B cell (primary cell): ENCODE measurements at regions not wholly inside any gene's neighbourhood (a gene's known extent, or its start where the extent isn't known, plus 50 kb on each side); places are given as distances from the start of the nearest gene placed in this dataset.

ENCODE experiments used
- ATAC-seq: fragments of 200-7000 bp; cut with Tn5 transposase; one replicate; pipeline ENCODE4 v1.10.0; 2021; ENCODE audit warnings: low read depth, mild to moderate bottlenecking, moderate number of reproducible peaks, moderate library complexity
- CTCF ChIA-PET: fragments of 350-600 bp; sonication (Branson Sonifier 250); formaldehyde crosslinking; loops from one replicate; lab custom pipeline; 2021; ENCODE audit warnings: antibody characterized with exemption, inconsistent platforms; lab: Charles Lee
- POLR2A ChIA-PET: fragments of 350-600 bp; sonication (Branson Sonifier 250); formaldehyde crosslinking; loops from one replicate; lab custom pipeline; 2021; ENCODE audit warnings: antibody characterized with exemption; lab: Charles Lee
- DNase-seq: peaks from one replicate; pipeline ENCODE4 v3.0.0; 2013
- H2AFZ ChIP-seq: 2 replicates; pipeline ENCODE4 v1.6.1; 2012; ENCODE audit warnings: mild to moderate bottlenecking, low read depth, low read length; ENCODE audit not compliant: insufficient read depth, poor library complexity, severe bottlenecking
- H3K27ac ChIP-seq, 2 donors: 1 replicate in 1 of 2; 2 replicates in 1 of 2; pipeline ENCODE4 v1.5.1; 2012 to 2013; ENCODE audit warnings: low read length in 2 of 2, mild to moderate bottlenecking in 2 of 2, moderate library complexity in 1 of 2
- H3K27me3 ChIP-seq, 4 experiments: fragments of 200-600 bp in 1 of 4; sonication (generic) in 1 of 4; replicated peaks in 1 of 4; 1 replicate in 2 of 4; 2 replicates in 2 of 4; pipeline versions ENCODE4 v1.6.1 to v1.7.0; 2013 to 2016; ENCODE audit warnings: low read length in 3 of 4, mild to moderate bottlenecking in 2 of 4, mixed read lengths in 1 of 4, moderate library complexity in 1 of 4; ENCODE audit not compliant: insufficient read depth in 4 of 4, control insufficient read depth in 3 of 4; ENCODE audit errors: control extremely low read depth in 1 of 4
- H3K36me3 ChIP-seq, 2 experiments: replicated peaks in 1 of 2; 1 replicate in 1 of 2; 2 replicates in 1 of 2; pipeline versions ENCODE4 v1.6.1 to v1.7.1; 2013; ENCODE audit warnings: low read length in 1 of 2; ENCODE audit not compliant: insufficient read depth in 2 of 2, control insufficient read depth in 1 of 2; ENCODE audit errors: control extremely low read depth in 1 of 2, extremely low read depth in 1 of 2
- H3K4me1 ChIP-seq, 2 donors: fragments of 200-600 bp in 1 of 2; sonication (generic) in 1 of 2; 1 replicate in 1 of 2; 2 replicates in 1 of 2; pipeline versions ENCODE4 v1.5.1 to v1.6.1; 2013 to 2017; ENCODE audit warnings: low read length in 2 of 2; ENCODE audit not compliant: control insufficient read depth in 2 of 2, insufficient read depth in 2 of 2
- H3K4me2 ChIP-seq: replicated peaks from 2 replicates; pipeline ENCODE3; 2012; ENCODE audit warnings: mild to moderate bottlenecking, low read depth, low read length; ENCODE audit not compliant: poor library complexity, severe bottlenecking
- H3K4me3 ChIP-seq, 5 experiments: fragments of 200-600 bp in 1 of 5; sonication (generic) in 1 of 5; 1 replicate in 3 of 5; 2 replicates in 2 of 5; pipeline versions ENCODE4 v1.5.1 to v1.7.0; 2011 to 2016; ENCODE audit warnings: low read length in 4 of 5, mild to moderate bottlenecking in 4 of 5, low read depth in 2 of 5, control low read depth in 1 of 5, moderate library complexity in 1 of 5; ENCODE audit not compliant: insufficient read depth in 1 of 5; ENCODE audit errors: control extremely low read depth in 1 of 5, extremely low read depth in 1 of 5
- H3K79me2 ChIP-seq: fragments of 200-600 bp; sonication (generic); one replicate; pipeline ENCODE4 v1.6.0; 2016; ENCODE audit warnings: low read length; ENCODE audit not compliant: control insufficient read depth, insufficient read depth
- H3K9ac ChIP-seq: fragments of 200-600 bp; sonication (generic); 2 replicates; pipeline ENCODE4 v1.6.1; 2017; ENCODE audit warnings: mild to moderate bottlenecking, low read length, moderate library complexity
- H3K9me3 ChIP-seq, 3 donors: one replicate each; pipeline versions ENCODE4 v1.6.1 to v1.7.1; 2013; ENCODE audit warnings: low read length in 2 of 3; ENCODE audit not compliant: control insufficient read depth in 2 of 3, insufficient read depth in 1 of 3; ENCODE audit errors: control extremely low read depth in 1 of 3
- H4K20me1 ChIP-seq: 2 replicates; pipeline ENCODE4 v1.6.0; 2012; ENCODE audit warnings: mild to moderate bottlenecking, low read length; ENCODE audit not compliant: insufficient read depth, control insufficient read depth, poor library complexity, severe bottlenecking
- H3K27ac Mint-ChIP-seq: one replicate; pipeline ENCODE4 v1.8.0; 2021; ENCODE audit warnings: mixed read lengths
- H3K27me3 Mint-ChIP-seq: one replicate; pipeline ENCODE4 v1.8.0; 2021; ENCODE audit warnings: mixed read lengths
- H3K4me1 Mint-ChIP-seq: one replicate; pipeline ENCODE4 v1.8.0; 2021; ENCODE audit warnings: mixed read lengths
- H3K4me3 Mint-ChIP-seq: one replicate; pipeline ENCODE4 v1.8.0; 2021; ENCODE audit warnings: mixed read lengths
- H3K9me3 Mint-ChIP-seq: one replicate; pipeline ENCODE4 v1.8.0; 2022; ENCODE audit warnings: mixed read lengths; ENCODE audit not compliant: insufficient read depth
- EZH2 ChIP-seq: IDR thresholded peaks from 2 replicates; pipeline ENCODE4 v1.6.1; 2012; ENCODE audit warnings: borderline replicate concordance, low read depth, mild to moderate bottlenecking, moderate library complexity, low read length; ENCODE audit not compliant: insufficient read depth, poor library complexity, severe bottlenecking
- WGBS: methylation state at CpG from one replicate; pipeline ENCODE4 v1.1.5; 2013; ENCODE audit warnings: missing lambda C conversion rate; ENCODE audit not compliant: insufficient coverage; 5-methylcytosine and 5-hydroxymethylcytosine counted together
- intact Hi-C: fragments of 100-400 bp; cut with micrococcal nuclease; formaldehyde crosslinking; loops from one replicate; pipeline ENCODE4 v1.10.0; 2022
- TF ChIP-seq, protein P1 (sequence below): fragments of 200-600 bp; IDR thresholded peaks from one replicate; pipeline ENCODE4 v1.8.0; 2022; ENCODE audit warnings: antibody characterized with exemption, mild to moderate bottlenecking

- H3K4me3 ChIP-seq, result no peak overlapping the region
- H3K4me1 Mint-ChIP-seq, result peaks cover 4% of the 10 kb centered on the region
- H4K20me1 ChIP-seq, result no peaks in the 10 kb centered on the region
- TF ChIP-seq, protein P1, sequence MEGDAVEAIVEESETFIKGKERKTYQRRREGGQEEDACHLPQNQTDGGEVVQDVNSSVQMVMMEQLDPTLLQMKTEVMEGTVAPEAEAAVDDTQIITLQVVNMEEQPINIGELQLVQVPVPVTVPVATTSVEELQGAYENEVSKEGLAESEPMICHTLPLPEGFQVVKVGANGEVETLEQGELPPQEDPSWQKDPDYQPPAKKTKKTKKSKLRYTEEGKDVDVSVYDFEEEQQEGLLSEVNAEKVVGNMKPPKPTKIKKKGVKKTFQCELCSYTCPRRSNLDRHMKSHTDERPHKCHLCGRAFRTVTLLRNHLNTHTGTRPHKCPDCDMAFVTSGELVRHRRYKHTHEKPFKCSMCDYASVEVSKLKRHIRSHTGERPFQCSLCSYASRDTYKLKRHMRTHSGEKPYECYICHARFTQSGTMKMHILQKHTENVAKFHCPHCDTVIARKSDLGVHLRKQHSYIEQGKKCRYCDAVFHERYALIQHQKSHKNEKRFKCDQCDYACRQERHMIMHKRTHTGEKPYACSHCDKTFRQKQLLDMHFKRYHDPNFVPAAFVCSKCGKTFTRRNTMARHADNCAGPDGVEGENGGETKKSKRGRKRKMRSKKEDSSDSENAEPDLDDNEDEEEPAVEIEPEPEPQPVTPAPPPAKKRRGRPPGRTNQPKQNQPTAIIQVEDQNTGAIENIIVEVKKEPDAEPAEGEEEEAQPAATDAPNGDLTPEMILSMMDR, result no peak
- DNase-seq, result peak; percentile 6
- H3K27ac ChIP-seq, result no peak overlapping the region
- ATAC-seq, result no peak
- H3K4me3 Mint-ChIP-seq, result no peak overlapping the region
- H3K9me3 ChIP-seq, result no peaks in the 10 kb centered on the region
- no peaks in the 10 kb centered on the region for H3K9me3 Mint-ChIP-seq
- ChIA-PET CTCF (no interaction called here), POLR2A (no interaction called here)
- H3K27ac Mint-ChIP-seq, result no peak overlapping the region
- H2AFZ ChIP-seq, result no peak overlapping the region
- H3K36me3 ChIP-seq, result no peaks in the 10 kb centered on the region
- H3K4me1 ChIP-seq, result no peaks in the 10 kb centered on the region
- H3K9ac ChIP-seq, result no peak overlapping the region
- WGBS, result 0% methylated on average over 1 of the region's 5 CpGs
- H3K27me3 Mint-ChIP-seq, result peaks cover 9% of the 10 kb centered on the region
- no peaks in the 10 kb centered on the region for H3K27me3 ChIP-seq
- no peaks in the 10 kb centered on the region for H3K79me2 ChIP-seq
- no peak overlapping the region for H3K4me2 ChIP-seq
- intact Hi-C loops, result no loop called here
Observed at GRCh38 chr9:94498801-94499453, 56.0 kb upstream of the PCAT7 start.

- H3K9me3 Mint-ChIP-seq, result no peaks in the 10 kb centered on the region
- no peak overlapping the region for H3K9ac ChIP-seq
- no peak overlapping the region for H3K4me2 ChIP-seq
- CTCF ChIA-PET, result no interaction called here
- H3K4me3 Mint-ChIP-seq, result no peak overlapping the region
- no peak for TF ChIP-seq EZH2
- TF ChIP-seq, protein P1, result no peak
- H3K27me3 Mint-ChIP-seq, result peaks cover 14% of the 10 kb centered on the region
- H3K27ac Mint-ChIP-seq, result no peak overlapping the region
- H3K79me2 ChIP-seq, result no peaks in the 10 kb centered on the region
- H3K9me3 ChIP-seq, result peaks cover 0 to 4% (median 0%) of the 10 kb centered on the region in 3 donors
- H3K27me3 ChIP-seq, result no peaks in the 10 kb centered on the region
- peaks cover 2% of the 10 kb centered on the region for H3K4me1 Mint-ChIP-seq
- H3K4me3 ChIP-seq, result no peak overlapping the region
- no peaks in the 10 kb centered on the region for H3K4me1 ChIP-seq
- no peaks in the 10 kb centered on the region for H4K20me1 ChIP-seq
- no peak overlapping the region for H3K27ac ChIP-seq
- WGBS, result no CpG with 5 or more reads among the region's 3 CpGs
- intact Hi-C loops, result no loop called here
- DNase-seq, result no peak
- no peak for ATAC-seq
- POLR2A ChIA-PET, result no interaction called here
- no peaks in the 10 kb centered on the region for H3K36me3 ChIP-seq
- H2AFZ ChIP-seq, result no peak overlapping the region
Observed at GRCh38 chr9:94504358-94504757, 50.5 kb upstream of the PCAT7 start.
